ENCODE measurements at regions not wholly inside any gene's neighbourhood (a gene's known extent, or its start where the extent isn't known, plus 50 kb on each side); places are given as distances from the start of the nearest gene placed in this dataset.

DNA sequence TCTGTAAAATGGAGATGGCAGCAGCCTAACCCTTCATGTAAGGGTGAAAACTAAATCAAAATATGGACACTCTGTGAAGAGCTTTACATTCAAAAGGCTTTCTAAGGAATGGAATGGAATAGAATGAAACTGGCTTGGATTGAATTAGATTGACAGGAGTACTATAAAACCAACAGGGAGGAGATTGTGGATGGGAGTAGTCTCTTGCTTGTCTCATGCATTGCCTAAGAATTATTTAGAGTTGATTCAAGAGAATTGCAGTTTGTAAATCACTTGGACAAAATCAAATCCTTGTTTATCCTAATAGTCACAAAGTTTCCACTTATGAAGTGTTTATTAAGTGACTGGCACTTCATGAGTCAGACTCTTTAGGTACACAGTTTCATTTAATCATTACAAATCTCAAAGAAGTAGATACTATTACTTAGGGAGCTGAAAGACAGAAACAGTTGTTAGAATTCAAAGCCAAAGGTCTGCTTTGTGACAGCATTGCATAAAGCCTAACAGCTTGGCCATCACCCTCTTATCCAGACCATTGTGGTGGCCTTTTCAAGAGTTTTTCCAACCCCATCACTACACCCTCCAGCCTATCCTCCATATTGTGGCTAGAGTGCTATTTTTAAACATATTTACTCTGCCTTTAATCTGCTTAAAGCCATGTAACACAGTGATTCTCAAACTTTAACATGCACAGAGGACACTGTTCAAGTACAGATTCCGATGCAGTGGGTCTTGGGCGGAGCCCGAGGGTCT is 91.9 kb upstream of the GHITM start:
- DNase-seq (ENCODE audit: extremely low spot score): no peak
- H3K9me3 ChIP-seq: no peaks in the 10 kb centered on the region
- no peak overlapping the region for H3K27ac ChIP-seq (replicated peaks in 1 of 4)
- 79% methylated on average over 3 of the region's 3 CpGs for WGBS
- intact Hi-C loops (cut with DNase I): no loop called here
- no peaks in the 10 kb centered on the region for H3K36me3 ChIP-seq
- H3K27me3 ChIP-seq: no peaks in the 10 kb centered on the region
- no peaks in the 10 kb centered on the region for H3K4me1 ChIP-seq
- TF ChIP-seq EP300 (IDR thresholded peaks at IDR 0.05): no peak
- no peak for TF ChIP-seq POLR2A (IDR thresholded peaks at IDR 0.05; ENCODE audit: low read depth)
- TF ChIP-seq, protein P1, sequence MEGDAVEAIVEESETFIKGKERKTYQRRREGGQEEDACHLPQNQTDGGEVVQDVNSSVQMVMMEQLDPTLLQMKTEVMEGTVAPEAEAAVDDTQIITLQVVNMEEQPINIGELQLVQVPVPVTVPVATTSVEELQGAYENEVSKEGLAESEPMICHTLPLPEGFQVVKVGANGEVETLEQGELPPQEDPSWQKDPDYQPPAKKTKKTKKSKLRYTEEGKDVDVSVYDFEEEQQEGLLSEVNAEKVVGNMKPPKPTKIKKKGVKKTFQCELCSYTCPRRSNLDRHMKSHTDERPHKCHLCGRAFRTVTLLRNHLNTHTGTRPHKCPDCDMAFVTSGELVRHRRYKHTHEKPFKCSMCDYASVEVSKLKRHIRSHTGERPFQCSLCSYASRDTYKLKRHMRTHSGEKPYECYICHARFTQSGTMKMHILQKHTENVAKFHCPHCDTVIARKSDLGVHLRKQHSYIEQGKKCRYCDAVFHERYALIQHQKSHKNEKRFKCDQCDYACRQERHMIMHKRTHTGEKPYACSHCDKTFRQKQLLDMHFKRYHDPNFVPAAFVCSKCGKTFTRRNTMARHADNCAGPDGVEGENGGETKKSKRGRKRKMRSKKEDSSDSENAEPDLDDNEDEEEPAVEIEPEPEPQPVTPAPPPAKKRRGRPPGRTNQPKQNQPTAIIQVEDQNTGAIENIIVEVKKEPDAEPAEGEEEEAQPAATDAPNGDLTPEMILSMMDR (IDR thresholded peaks at IDR 0.05): no peak
- no peak for TF ChIP-seq POLR2AphosphoS5 (IDR thresholded peaks at IDR 0.05)
- H3K4me3 ChIP-seq: no peak overlapping the region

DNA sequence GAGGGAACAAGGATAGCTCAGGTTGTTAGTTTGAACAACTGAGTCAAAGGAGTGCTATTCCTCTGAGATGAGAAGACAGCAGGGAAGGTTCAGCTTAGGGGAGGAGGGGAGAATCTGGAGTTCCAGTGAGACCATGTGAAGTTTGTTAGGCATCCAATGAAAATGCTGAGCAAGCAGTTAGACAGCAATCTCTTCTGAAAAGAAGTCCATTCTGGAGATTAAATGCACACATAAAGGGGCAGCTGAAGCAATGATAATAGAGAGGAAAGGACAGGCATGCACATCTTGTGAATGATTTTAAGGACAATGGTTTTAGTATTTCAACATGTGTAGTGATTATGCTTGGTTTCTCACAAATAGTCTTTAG is 89.7 kb upstream of the GHITM start:
- H3K27me3 ChIP-seq: no peaks in the 10 kb centered on the region
- DNase-seq (ENCODE audit: extremely low spot score): no peak
- no peaks in the 10 kb centered on the region for H3K9me3 ChIP-seq
- no peak overlapping the region for H3K27ac ChIP-seq (replicated peaks in 1 of 4)
- no peak overlapping the region for H3K4me3 ChIP-seq
- H3K36me3 ChIP-seq: no peaks in the 10 kb centered on the region
- TF ChIP-seq, protein P1 (IDR thresholded peaks at IDR 0.05): no peak
- TF ChIP-seq POLR2A (IDR thresholded peaks at IDR 0.05; ENCODE audit: low read depth): no peak
- TF ChIP-seq EP300 (IDR thresholded peaks at IDR 0.05): no peak
- no peak for TF ChIP-seq POLR2AphosphoS5 (IDR thresholded peaks at IDR 0.05)
- no peaks in the 10 kb centered on the region for H3K4me1 ChIP-seq
- intact Hi-C loops (cut with DNase I): no loop called here

DNA sequence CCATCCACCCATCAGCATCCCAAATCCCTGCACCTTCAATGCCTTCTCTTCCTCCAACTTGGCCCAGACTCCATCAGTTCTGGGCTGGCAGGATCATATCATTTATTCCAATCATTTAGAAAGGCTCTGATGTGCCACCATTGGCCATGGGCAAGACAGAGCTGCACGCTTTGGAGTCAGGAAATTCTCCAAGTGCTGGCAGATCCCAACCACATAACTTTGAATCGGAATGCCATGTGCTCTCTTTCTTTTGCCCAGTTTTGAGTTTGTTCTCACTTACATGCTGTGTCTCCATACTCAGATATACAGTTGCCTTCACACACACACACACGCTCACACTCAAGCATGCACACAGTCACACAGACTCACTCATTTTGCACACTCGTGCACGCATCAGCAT is 85.7 kb upstream of the GHITM start:
- no peak for TF ChIP-seq POLR2A (IDR thresholded peaks at IDR 0.05; ENCODE audit: low read depth)
- TF ChIP-seq EP300 (IDR thresholded peaks at IDR 0.05): no peak
- TF ChIP-seq, protein P1 (IDR thresholded peaks at IDR 0.05): no peak
- no peak for TF ChIP-seq POLR2AphosphoS5 (IDR thresholded peaks at IDR 0.05)
- H3K27me3 ChIP-seq: no peaks in the 10 kb centered on the region
- DNase-seq (ENCODE audit: extremely low spot score): no peak
- 84% methylated on average over 5 of the region's 5 CpGs for WGBS
- H3K27ac ChIP-seq (replicated peaks in 1 of 4): no peak overlapping the region
- no peaks in the 10 kb centered on the region for H3K36me3 ChIP-seq
- no peak overlapping the region for H3K4me3 ChIP-seq
- intact Hi-C loops (cut with DNase I): no loop called here
- H3K9me3 ChIP-seq: no peaks in the 10 kb centered on the region
- H3K4me1 ChIP-seq: no peaks in the 10 kb centered on the region

DNA sequence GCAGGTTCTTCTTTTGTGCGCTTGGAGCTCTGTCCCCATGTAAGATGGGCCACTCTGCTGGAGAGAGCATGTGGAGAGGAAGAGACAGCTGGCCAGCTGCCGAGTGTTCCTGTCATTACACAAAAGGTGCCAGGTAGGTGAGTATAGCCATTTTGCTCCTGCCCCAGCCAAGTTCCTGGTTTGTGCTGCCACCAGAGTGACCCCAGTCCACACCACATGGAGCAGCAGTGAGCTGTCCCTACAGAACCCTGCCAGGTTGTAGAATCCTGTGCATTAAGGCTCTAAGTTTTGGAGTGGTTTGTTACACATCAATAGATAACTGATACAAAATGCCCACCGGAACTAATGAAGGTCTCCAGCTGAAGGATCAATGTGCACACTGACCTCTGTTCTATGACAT is 84.6 kb upstream of the GHITM start:
- Histone ChIP-seq H3K4me1 (no peaks in the 10 kb centered on the region), H3K9me3 (no peaks in the 10 kb centered on the region), H3K4me3 (no peak overlapping the region), H3K27me3 (no peaks in the 10 kb centered on the region), H3K36me3 (no peaks in the 10 kb centered on the region), H3K27ac (replicated peaks in 1 of 4) (no peak overlapping the region)
- WGBS: 81% methylated on average over 3 of the region's 3 CpGs
- DNase-seq (ENCODE audit: extremely low spot score): no peak
- intact Hi-C loops (cut with DNase I): no loop called here
- TF ChIP-seq EP300 (IDR thresholded peaks at IDR 0.05) (no peak), POLR2AphosphoS5 (IDR thresholded peaks at IDR 0.05) (no peak), POLR2A (IDR thresholded peaks at IDR 0.05; ENCODE audit: low read depth) (no peak)
- TF ChIP-seq, protein P1 (IDR thresholded peaks at IDR 0.05): no peak

DNA sequence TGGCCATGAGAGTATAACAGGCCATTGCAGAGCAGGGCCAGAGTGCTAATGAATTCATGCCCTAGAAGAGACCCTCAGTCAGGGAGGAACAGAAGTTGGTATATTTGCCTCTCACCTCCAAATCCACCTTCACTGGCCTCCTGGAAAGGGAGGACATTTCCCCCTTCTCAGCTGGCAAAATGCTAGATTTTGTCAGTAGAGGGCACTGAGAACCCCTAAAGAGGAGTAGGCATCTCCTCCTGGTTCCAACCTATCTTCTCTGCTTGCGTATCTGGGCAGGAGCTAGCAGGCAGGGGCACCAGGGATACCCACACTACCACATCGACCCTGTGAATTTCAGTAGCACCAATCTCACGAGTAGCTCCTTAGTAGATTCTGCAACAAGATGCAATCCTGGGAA is 79.8 kb upstream of the GHITM start:
- TF ChIP-seq POLR2A (IDR thresholded peaks at IDR 0.05; ENCODE audit: low read depth): no peak
- TF ChIP-seq, protein P1 (IDR thresholded peaks at IDR 0.05): no peak
- no peak for TF ChIP-seq POLR2AphosphoS5 (IDR thresholded peaks at IDR 0.05)
- TF ChIP-seq EP300 (IDR thresholded peaks at IDR 0.05): no peak
- WGBS: 79% methylated on average over 3 of the region's 3 CpGs
- intact Hi-C loops (cut with DNase I): no loop called here
- Histone ChIP-seq H3K4me1 (no peaks in the 10 kb centered on the region), H3K36me3 (no peaks in the 10 kb centered on the region), H3K27me3 (peaks cover 0 to 7% (median 0%) of the 10 kb centered on the region in 4 donors), H3K9me3 (no peaks in the 10 kb centered on the region), H3K4me3 (no peak overlapping the region), H3K27ac (replicated peaks in 1 of 4) (no peak overlapping the region)
- no peak for DNase-seq (ENCODE audit: extremely low spot score)
